Prostate gland (tissue), 2 donors: ENCODE measurements at regions not wholly inside any gene's neighbourhood (a gene's known extent, or its start where the extent isn't known, plus 50 kb on each side); places are given as distances from the start of the nearest gene placed in this dataset.
"Not testable (repeated sequence)": the region's sequence is repeated elsewhere in the genome, so short reads cannot be mapped to it uniquely, and the experiment has no call there.

ENCODE experiments used
- POLR2A ChIP-seq: fragments of 450-650 bp; IDR thresholded peaks from one replicate; pipeline ENCODE4 v1.6.1; 2016; ENCODE audit warnings: antibody characterized with exemption, mild to moderate bottlenecking
- POLR2AphosphoS5 ChIP-seq: sonication (generic); formaldehyde crosslinking; IDR thresholded peaks from one replicate; pipeline ENCODE4 v1.6.1; 2017; ENCODE audit warnings: antibody characterized with exemption
- TF ChIP-seq, protein P1 (sequence below), 4 experiments: fragments of 200-600 bp in 2 of 4; fragments of 450-650 bp in 2 of 4; sonication (generic) in 2 of 4; IDR thresholded peaks; 1 replicate in 3 of 4; 2 replicates in 1 of 4; pipeline ENCODE4 v1.5.1; 2016 to 2019; ENCODE audit warnings: antibody characterized with exemption in 4 of 4, mild to moderate bottlenecking in 2 of 4, moderate library complexity in 2 of 4

DNA sequence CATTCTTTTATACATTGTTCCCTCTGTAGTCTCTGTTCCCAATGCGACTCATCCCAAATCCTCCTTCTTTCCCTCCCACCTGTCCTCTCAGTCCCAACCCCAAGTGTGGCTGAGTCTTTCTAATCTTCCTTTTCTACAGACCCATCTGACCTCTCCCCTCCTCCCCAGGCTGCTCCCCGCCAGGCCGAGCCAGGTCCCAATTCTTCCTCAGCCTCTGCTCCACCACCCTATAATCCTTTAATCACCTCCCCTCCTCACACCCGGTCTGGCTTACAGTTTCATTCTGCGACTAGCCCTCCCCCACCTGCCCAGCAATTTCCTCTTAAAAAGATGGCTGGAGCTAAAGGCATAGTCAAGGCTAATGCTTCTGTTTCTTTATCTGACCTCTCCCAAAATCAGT lies 130.6 kb downstream of the RAB38 start:
- TF ChIP-seq, protein P1, sequence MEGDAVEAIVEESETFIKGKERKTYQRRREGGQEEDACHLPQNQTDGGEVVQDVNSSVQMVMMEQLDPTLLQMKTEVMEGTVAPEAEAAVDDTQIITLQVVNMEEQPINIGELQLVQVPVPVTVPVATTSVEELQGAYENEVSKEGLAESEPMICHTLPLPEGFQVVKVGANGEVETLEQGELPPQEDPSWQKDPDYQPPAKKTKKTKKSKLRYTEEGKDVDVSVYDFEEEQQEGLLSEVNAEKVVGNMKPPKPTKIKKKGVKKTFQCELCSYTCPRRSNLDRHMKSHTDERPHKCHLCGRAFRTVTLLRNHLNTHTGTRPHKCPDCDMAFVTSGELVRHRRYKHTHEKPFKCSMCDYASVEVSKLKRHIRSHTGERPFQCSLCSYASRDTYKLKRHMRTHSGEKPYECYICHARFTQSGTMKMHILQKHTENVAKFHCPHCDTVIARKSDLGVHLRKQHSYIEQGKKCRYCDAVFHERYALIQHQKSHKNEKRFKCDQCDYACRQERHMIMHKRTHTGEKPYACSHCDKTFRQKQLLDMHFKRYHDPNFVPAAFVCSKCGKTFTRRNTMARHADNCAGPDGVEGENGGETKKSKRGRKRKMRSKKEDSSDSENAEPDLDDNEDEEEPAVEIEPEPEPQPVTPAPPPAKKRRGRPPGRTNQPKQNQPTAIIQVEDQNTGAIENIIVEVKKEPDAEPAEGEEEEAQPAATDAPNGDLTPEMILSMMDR (IDR thresholded peaks at IDR 0.05), result not testable (repeated sequence)
- TF ChIP-seq POLR2A, POLR2AphosphoS5: not testable (repeated sequence)
